IPS DF 6.9 (cell line): ENCODE measurements at regions not wholly inside any gene's neighbourhood (a gene's known extent, or its start where the extent isn't known, plus 50 kb on each side); places are given as distances from the start of the nearest gene placed in this dataset.

Experiments
- DNase-seq: peaks from one replicate; pipeline ENCODE4 v3.0.0-alpha.2; 2013; ENCODE audit warnings: low read depth, low spot score
- H3K27ac ChIP-seq: one replicate; pipeline ENCODE4 v1.5.1; 2013; ENCODE audit warnings: low read length, control low read depth
- H3K27me3 ChIP-seq: 2 replicates; pipeline ENCODE4 v1.6.1; 2013; ENCODE audit warnings: mild to moderate bottlenecking, low read length; ENCODE audit not compliant: control insufficient read depth, insufficient read depth
- H3K36me3 ChIP-seq: 2 replicates; pipeline ENCODE4 v1.6.1; 2013; ENCODE audit warnings: low read length; ENCODE audit not compliant: control insufficient read depth, insufficient read depth
- H3K4me1 ChIP-seq: 2 replicates; pipeline ENCODE4 v1.6.1; 2013; ENCODE audit warnings: low read length; ENCODE audit not compliant: control insufficient read depth, insufficient read depth
- H3K4me3 ChIP-seq: 2 replicates; pipeline ENCODE4 v1.5.1; 2013; ENCODE audit warnings: mild to moderate bottlenecking, low read length
- H3K9me3 ChIP-seq: 2 replicates; pipeline ENCODE4 v1.6.1; 2013; ENCODE audit warnings: low read length, inconsistent platforms; ENCODE audit not compliant: control insufficient read depth, insufficient read depth
- WGBS: extraction: QIAGEN DNeasy Blood & Tissue Kit; methylation state at CpG from one replicate; pipeline ENCODE4 v1.1.7; 2013; ENCODE audit warnings: mixed read lengths, missing lambda C conversion rate; ENCODE audit not compliant: insufficient read length, insufficient coverage; 5-methylcytosine and 5-hydroxymethylcytosine counted together

GRCh38 chr6:147643341-147644200 is 135.1 kb downstream of the SAMD5 start:
- no peak overlapping the region for H3K27ac ChIP-seq
- WGBS = no CpG with 5 or more reads among the region's 4 CpGs
- H3K4me3 ChIP-seq = no peak overlapping the region
- H3K27me3 ChIP-seq = no peaks in the 10 kb centered on the region
- no peaks in the 10 kb centered on the region for H3K36me3 ChIP-seq
- no peaks in the 10 kb centered on the region for H3K9me3 ChIP-seq
- DNase-seq = no peak
- H3K4me1 ChIP-seq = no peaks in the 10 kb centered on the region

DNA sequence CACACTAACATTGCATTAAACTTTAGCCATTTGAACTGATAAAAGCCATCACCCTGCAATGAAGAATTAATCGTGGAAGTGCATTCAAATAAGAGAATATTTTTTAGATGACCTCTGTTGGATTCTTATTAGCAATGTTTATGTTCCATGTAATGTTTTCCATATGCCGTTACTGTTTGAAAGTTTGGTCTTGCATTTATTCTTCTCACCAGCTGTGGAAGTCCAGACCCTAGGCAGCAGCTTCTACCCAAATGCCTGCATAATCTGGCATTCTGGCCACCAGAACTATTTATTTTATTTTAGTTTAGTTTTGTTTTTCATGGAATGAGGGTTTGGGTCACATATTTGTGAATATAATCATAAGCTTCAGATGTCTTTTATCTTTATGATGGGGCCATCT is 140.4 kb downstream of the SAMD5 start:
- H3K27me3 ChIP-seq = no peaks in the 10 kb centered on the region

DNA sequence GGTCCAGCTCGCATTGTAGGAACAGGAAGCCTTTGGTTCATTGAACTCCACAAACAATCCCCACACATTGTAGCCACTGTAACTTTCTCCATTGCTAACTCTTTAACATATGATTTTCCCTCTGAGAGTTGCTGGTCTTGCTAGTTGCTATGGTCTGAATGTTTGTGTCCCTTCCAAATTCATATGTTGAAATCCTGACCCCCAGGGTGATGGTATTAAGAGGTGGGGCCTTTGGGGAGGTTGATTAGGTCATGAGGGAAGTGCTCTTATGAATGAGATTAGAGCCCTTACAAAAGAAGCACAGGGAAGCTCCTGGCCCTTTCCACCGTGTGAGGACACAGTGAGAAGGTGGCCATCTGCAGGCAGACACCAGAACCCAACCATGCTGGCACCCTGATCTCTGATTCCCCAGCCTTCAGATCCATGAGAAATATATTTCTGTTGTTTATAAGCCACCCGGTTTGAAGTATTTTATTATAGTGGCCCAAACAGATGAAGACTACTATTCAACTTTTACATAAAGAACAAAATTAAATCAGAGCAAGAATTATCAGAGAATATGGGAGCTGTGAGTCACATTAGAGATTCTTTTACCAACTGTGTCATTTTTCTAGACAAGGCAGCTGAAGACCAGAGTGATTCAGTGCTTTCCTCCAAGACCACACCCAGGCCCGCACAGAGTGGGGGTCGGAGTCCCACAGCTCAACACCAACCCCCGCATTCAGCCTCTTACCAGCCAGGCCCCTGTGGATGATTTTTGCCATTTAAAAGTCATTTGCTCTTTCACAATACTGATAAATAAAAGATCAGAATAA is 143.0 kb downstream of the SAMD5 start:
- no peak for DNase-seq

More for the DNA sequence above, 140.4 kb downstream of the SAMD5 start:
- Histone ChIP-seq H3K4me1 (no peaks in the 10 kb centered on the region), H3K27ac (no peak overlapping the region), H3K9me3 (no peaks in the 10 kb centered on the region), H3K4me3 (no peak overlapping the region), H3K36me3 (no peaks in the 10 kb centered on the region)
- WGBS = no CpG with 5 or more reads among the region's 2 CpGs
- DNase-seq = no peak

GRCh38 chr6:147653631-147654030 is 145.1 kb downstream of the SAMD5 start:
- H3K4me3 ChIP-seq = no peak overlapping the region
- DNase-seq = no peak
- WGBS = no CpG with 5 or more reads among the region's 2 CpGs
- no peaks in the 10 kb centered on the region for H3K4me1 ChIP-seq
- H3K27ac ChIP-seq = no peak overlapping the region
- no peaks in the 10 kb centered on the region for H3K27me3 ChIP-seq
- no peaks in the 10 kb centered on the region for H3K9me3 ChIP-seq
- H3K36me3 ChIP-seq = no peaks in the 10 kb centered on the region

More for the DNA sequence above, 143.0 kb downstream of the SAMD5 start:
- no peaks in the 10 kb centered on the region for H3K4me1 ChIP-seq
- no peaks in the 10 kb centered on the region for H3K36me3 ChIP-seq
- H3K27me3 ChIP-seq = no peaks in the 10 kb centered on the region
- H3K4me3 ChIP-seq = no peak overlapping the region
- WGBS = no CpG with 5 or more reads among the region's 6 CpGs
- no peaks in the 10 kb centered on the region for H3K9me3 ChIP-seq
- no peak overlapping the region for H3K27ac ChIP-seq

- Histone ChIP-seq H3K9me3 (no peaks in the 10 kb centered on the region), H3K36me3 (no peaks in the 10 kb centered on the region), H3K27me3 (no peaks in the 10 kb centered on the region), H3K4me1 (no peaks in the 10 kb centered on the region), H3K4me3 (no peak overlapping the region), H3K27ac (no peak overlapping the region)
- no CpG with 5 or more reads among the region's 5 CpGs for WGBS
- no peak for DNase-seq
Observed at GRCh38 chr6:147654103-147654845, 145.8 kb downstream of the SAMD5 start.

GRCh38 chr6:147660334-147661311 is 152.1 kb downstream of the SAMD5 start:
- no CpG with 5 or more reads among the region's 20 CpGs for WGBS
- H3K9me3 ChIP-seq = no peaks in the 10 kb centered on the region

GRCh38 chr6:147662646-147663045 is 154.2 kb downstream of the SAMD5 start:
- Histone ChIP-seq H3K27me3 (no peaks in the 10 kb centered on the region), H3K27ac (no peak overlapping the region), H3K4me3 (no peak overlapping the region), H3K4me1 (peaks cover 2% of the 10 kb centered on the region; the same call in 1 of the 2 replicates), H3K9me3 (no peaks in the 10 kb centered on the region), H3K36me3 (no peaks in the 10 kb centered on the region)
- no CpG with 5 or more reads among the region's 1 CpG for WGBS
- no peak for DNase-seq

More at GRCh38 chr6:147660334-147661311, 152.1 kb downstream of the SAMD5 start:
- Histone ChIP-seq H3K27me3 (no peaks in the 10 kb centered on the region), H3K4me3 (no peak overlapping the region), H3K27ac (no peak overlapping the region), H3K36me3 (no peaks in the 10 kb centered on the region), H3K4me1 (peaks cover 2% of the 10 kb centered on the region; the same call in 1 of the 2 replicates)
- no peak for DNase-seq

GRCh38 chr6:147664092-147664491 is 155.6 kb downstream of the SAMD5 start:
- H3K27me3 ChIP-seq = no peaks in the 10 kb centered on the region
- peaks cover 2% of the 10 kb centered on the region; the same call in 1 of the 2 replicates for H3K4me1 ChIP-seq
- no peak overlapping the region for H3K27ac ChIP-seq
- no CpG with 5 or more reads among the region's 2 CpGs for WGBS
- H3K9me3 ChIP-seq = no peaks in the 10 kb centered on the region
- no peaks in the 10 kb centered on the region for H3K36me3 ChIP-seq
- no peak for DNase-seq
- no peak overlapping the region for H3K4me3 ChIP-seq

- Histone ChIP-seq H3K36me3 (no peaks in the 10 kb centered on the region), H3K4me3 (no peak overlapping the region), H3K27ac (no peak overlapping the region), H3K27me3 (no peaks in the 10 kb centered on the region), H3K4me1 (no peaks in the 10 kb centered on the region), H3K9me3 (no peaks in the 10 kb centered on the region)
- no peak for DNase-seq
- 100% methylated on average over 1 of the region's 4 CpGs for WGBS
Observed at GRCh38 chr6:147666255-147666654, 157.8 kb downstream of the SAMD5 start.
